CD8-positive, alpha-beta memory T cell (primary cell): ENCODE measurements at regions not wholly inside any gene's neighbourhood (a gene's known extent, or its start where the extent isn't known, plus 50 kb on each side); places are given as distances from the start of the nearest gene placed in this dataset.
A peak's percentile ranks its signal among the peaks of the same experiment; 100 is the strongest.

Experiments
- CTCF ChIA-PET: fragments of 350-600 bp; sonication (Branson Sonifier 250); formaldehyde crosslinking; loops from one replicate; lab custom pipeline; 2021; ENCODE audit warnings: antibody characterized with exemption; lab: Charles Lee
- POLR2A ChIA-PET: fragments of 350-600 bp; sonication (Branson Sonifier 250); formaldehyde crosslinking; loops from one replicate; lab custom pipeline; 2021; ENCODE audit warnings: antibody characterized with exemption; lab: Charles Lee
- DNase-seq, 5 donors: peaks; one replicate each; pipeline versions ENCODE4 v3.0.0 to v3.0.0-alpha.2; 2020 to 2022; ENCODE audit warnings: mixed read lengths in 1 of 5
- H3K27ac ChIP-seq: one replicate; pipeline ENCODE4 v1.7.0; 2013; ENCODE audit warnings: low read depth, mild to moderate bottlenecking, low read length, moderate library complexity
- H3K27me3 ChIP-seq: 2 replicates; pipeline ENCODE4 v1.7.0; 2013; ENCODE audit warnings: low read length, mild to moderate bottlenecking; ENCODE audit not compliant: insufficient read depth, poor library complexity, severe bottlenecking
- H3K36me3 ChIP-seq: 2 replicates; pipeline ENCODE4 v1.7.0; 2013; ENCODE audit warnings: mild to moderate bottlenecking, low read length, moderate library complexity; ENCODE audit not compliant: insufficient read depth
- H3K4me1 ChIP-seq: 2 replicates; pipeline ENCODE4 v1.7.0; 2013; ENCODE audit warnings: mild to moderate bottlenecking, low read length, moderate library complexity; ENCODE audit not compliant: insufficient read depth
- H3K4me3 ChIP-seq: 2 replicates; pipeline ENCODE4 v1.7.0; 2013; ENCODE audit warnings: mild to moderate bottlenecking, low read length
- H3K9me3 ChIP-seq: 2 replicates; pipeline ENCODE4 v1.7.0; 2013; ENCODE audit warnings: mild to moderate bottlenecking, low read length
- H3K27ac Mint-ChIP-seq, 8 donors: one replicate each; pipeline ENCODE4 v1.8.0; 2020 to 2021; ENCODE audit warnings: mixed read lengths in 8 of 8, mild to moderate bottlenecking in 6 of 8, inconsistent platforms in 3 of 8, moderate library complexity in 3 of 8
- H3K27me3 Mint-ChIP-seq, 2 donors: one replicate each; pipeline ENCODE4 v1.8.0; 2020 to 2021; ENCODE audit warnings: mixed read lengths in 2 of 2, mild to moderate bottlenecking in 1 of 2, moderate library complexity in 1 of 2
- H3K36me3 Mint-ChIP-seq, 3 donors: one replicate each; pipeline ENCODE4 v1.8.0; 2020 to 2021; ENCODE audit warnings: mixed read lengths in 3 of 3, inconsistent platforms in 1 of 3, mild to moderate bottlenecking in 1 of 3
- H3K4me1 Mint-ChIP-seq, 3 donors: one replicate each; pipeline ENCODE4 v1.8.0; 2020 to 2021; ENCODE audit warnings: mixed read lengths in 3 of 3, inconsistent platforms in 1 of 3, mild to moderate bottlenecking in 1 of 3
- H3K4me3 Mint-ChIP-seq, 7 donors: one replicate each; pipeline ENCODE4 v1.8.0; 2020 to 2021; ENCODE audit warnings: mixed read lengths in 7 of 7, mild to moderate bottlenecking in 6 of 7, moderate library complexity in 4 of 7, inconsistent platforms in 2 of 7
- H3K9me3 Mint-ChIP-seq, 5 donors: one replicate each; pipeline ENCODE4 v1.8.0; 2020 to 2022; ENCODE audit warnings: mixed read lengths in 5 of 5, mild to moderate bottlenecking in 3 of 5, moderate library complexity in 2 of 5, inconsistent platforms in 1 of 5

DNA sequence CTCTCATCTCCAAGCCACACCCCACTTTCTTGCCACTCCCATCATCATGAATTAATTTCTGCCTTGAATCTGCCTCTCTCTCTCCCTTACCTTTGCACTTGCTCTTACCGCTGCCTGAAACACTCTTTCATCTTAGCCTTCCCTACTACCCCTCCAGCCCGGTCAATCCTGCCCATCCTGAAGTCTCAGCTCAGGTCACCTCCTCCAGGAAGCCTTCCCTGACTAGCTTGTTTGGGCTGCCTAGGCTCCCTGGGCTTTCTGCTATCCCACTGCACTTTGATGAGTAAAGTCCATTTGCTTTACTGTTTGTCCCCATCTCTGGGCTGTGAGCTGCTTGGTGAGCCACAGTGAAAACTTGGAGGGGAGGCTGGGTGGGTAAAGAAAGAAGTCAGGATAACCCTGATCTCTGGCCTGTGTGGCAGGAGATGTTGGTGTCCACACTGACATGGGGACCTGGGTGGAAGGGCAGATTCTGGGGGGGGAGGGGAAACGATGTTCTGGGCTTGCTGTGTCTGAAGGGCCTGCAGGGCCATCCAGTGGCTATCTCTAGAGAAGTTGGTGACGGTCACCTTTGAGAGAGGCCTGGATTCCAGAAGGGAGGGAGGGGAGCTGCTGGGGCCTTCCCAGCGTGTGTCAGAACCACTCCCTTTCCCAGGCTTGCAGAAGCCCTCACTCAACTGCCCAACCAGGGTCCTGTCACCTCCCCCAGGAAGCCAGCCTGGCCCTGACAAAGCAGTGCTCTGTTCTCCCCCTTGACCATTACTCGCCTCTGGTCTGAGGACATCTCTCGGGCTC lies 75.0 kb upstream of the DAB2IP start:
- CTCF ChIA-PET, result no interaction called here
- Histone ChIP-seq H3K36me3 (no peaks in the 10 kb centered on the region), H3K4me3 (no peak overlapping the region), H3K27me3 (no peaks in the 10 kb centered on the region), H3K9me3 (no peaks in the 10 kb centered on the region), H3K27ac (no peak overlapping the region), H3K4me1 (no peaks in the 10 kb centered on the region)
- Mint-ChIP-seq H3K36me3 (no peaks in the 10 kb centered on the region), H3K4me1 (no peaks in the 10 kb centered on the region), H3K9me3 (peaks cover 0 to 2% (median 0%) of the 10 kb centered on the region in 5 donors), H3K27ac (no peak overlapping the region), H3K4me3 (no peak overlapping the region), H3K27me3 (peaks cover 2 to 12% of the 10 kb centered on the region in 2 donors)
- POLR2A ChIA-PET, result no interaction called here
- no peak for DNase-seq

- no peaks in the 10 kb centered on the region for H3K4me1 ChIP-seq
- Mint-ChIP-seq H3K27me3 (peaks cover 6 to 12% of the 10 kb centered on the region in 2 donors), H3K9me3 (peaks cover 0 to 1% (median 0%) of the 10 kb centered on the region in 5 donors), H3K36me3 (no peaks in the 10 kb centered on the region), H3K27ac (no peak overlapping the region), H3K4me3 (no peak overlapping the region), H3K4me1 (no peaks in the 10 kb centered on the region)
- DNase-seq, result no peak
- no peaks in the 10 kb centered on the region for H3K36me3 ChIP-seq
- POLR2A ChIA-PET, result no interaction called here
- H3K9me3 ChIP-seq, result no peaks in the 10 kb centered on the region
- no peak overlapping the region for H3K4me3 ChIP-seq
- no peak overlapping the region for H3K27ac ChIP-seq
- CTCF ChIA-PET, result no interaction called here
- H3K27me3 ChIP-seq, result no peaks in the 10 kb centered on the region
Observed at GRCh38 chr9:121577166-121577565, 74.3 kb upstream of the DAB2IP start.

GRCh38 chr9:121577572-121577971 lies 73.9 kb upstream of the DAB2IP start:
- no peaks in the 10 kb centered on the region for H3K4me1 ChIP-seq
- Mint-ChIP-seq H3K9me3 (no peaks in the 10 kb centered on the region), H3K36me3 (no peaks in the 10 kb centered on the region), H3K4me3 (no peak overlapping the region), H3K27me3 (peaks cover 6 to 16% of the 10 kb centered on the region in 2 donors), H3K27ac (no peak overlapping the region), H3K4me1 (no peaks in the 10 kb centered on the region)
- no peak for DNase-seq
- no peaks in the 10 kb centered on the region for H3K36me3 ChIP-seq
- CTCF ChIA-PET, result no interaction called here
- no peak overlapping the region for H3K27ac ChIP-seq
- H3K4me3 ChIP-seq, result no peak overlapping the region
- no peaks in the 10 kb centered on the region for H3K9me3 ChIP-seq
- H3K27me3 ChIP-seq, result no peaks in the 10 kb centered on the region
- POLR2A ChIA-PET, result no interaction called here

DNA sequence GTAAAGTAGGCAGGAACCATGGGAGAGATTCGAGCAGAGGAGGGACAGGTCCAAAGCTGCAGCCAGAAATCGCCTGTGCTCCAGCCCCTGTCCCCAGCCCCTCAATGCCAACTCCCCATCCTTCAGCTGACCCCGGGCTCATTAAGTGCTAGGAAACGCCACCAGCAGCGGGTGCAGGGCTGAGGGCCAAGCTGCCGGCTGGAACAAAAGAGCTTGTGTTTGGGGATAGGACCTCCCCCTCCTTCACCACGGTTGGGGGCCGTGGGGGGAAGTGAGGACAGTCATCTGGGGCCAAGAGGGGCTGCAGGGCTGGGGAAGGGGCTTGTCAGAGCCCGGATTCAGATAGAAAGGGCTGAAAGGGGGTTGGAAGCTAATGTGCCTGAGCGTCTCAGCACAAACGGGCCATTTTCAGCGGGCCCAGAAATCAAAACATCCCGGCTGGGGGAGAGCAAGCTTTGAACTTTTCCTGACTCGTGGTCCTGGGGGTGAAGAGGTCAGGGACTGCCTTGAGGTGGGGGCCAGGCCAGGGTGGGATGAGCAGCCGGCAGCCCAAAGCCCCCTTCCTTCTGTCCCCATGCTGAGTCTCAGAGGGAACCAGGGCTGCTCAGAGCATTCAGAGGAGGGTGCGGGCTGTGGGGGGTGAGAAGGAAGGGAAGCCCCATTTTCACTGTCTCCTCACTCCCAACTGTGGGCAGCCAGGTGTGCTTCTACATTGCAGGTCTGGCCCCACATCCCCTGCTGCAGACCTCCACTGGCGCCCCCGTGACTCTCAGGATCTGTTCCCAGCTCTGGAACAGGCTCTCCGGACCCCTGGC lies 69.4 kb upstream of the DAB2IP start:
- Mint-ChIP-seq H3K4me3 (no peak overlapping the region), H3K9me3 (no peaks in the 10 kb centered on the region), H3K36me3 (peaks cover 0 to 1% (median 0%) of the 10 kb centered on the region in 3 donors), H3K27ac (peak overlapping the region in 1 of 8 donors; percentile 63), H3K4me1 (no peaks in the 10 kb centered on the region), H3K27me3 (peaks cover 15 to 36% of the 10 kb centered on the region in 2 donors)
- Histone ChIP-seq H3K4me1 (no peaks in the 10 kb centered on the region), H3K9me3 (no peaks in the 10 kb centered on the region), H3K27me3 (no peaks in the 10 kb centered on the region), H3K36me3 (no peaks in the 10 kb centered on the region), H3K4me3 (no peak overlapping the region), H3K27ac (no peak overlapping the region)
- ChIA-PET POLR2A (no interaction called here), CTCF (no interaction called here)
- no peak for DNase-seq

- Mint-ChIP-seq H3K36me3 (peaks cover 0 to 1% (median 0%) of the 10 kb centered on the region in 3 donors), H3K4me1 (no peaks in the 10 kb centered on the region), H3K4me3 (no peak overlapping the region), H3K27ac (no peak overlapping the region), H3K9me3 (no peaks in the 10 kb centered on the region), H3K27me3 (peaks cover 18 to 38% of the 10 kb centered on the region in 2 donors)
- no peaks in the 10 kb centered on the region for H3K9me3 ChIP-seq
- DNase-seq, result no peak
- no peaks in the 10 kb centered on the region for H3K36me3 ChIP-seq
- ChIA-PET CTCF (no interaction called here), POLR2A (no interaction called here)
- no peaks in the 10 kb centered on the region for H3K27me3 ChIP-seq
- H3K27ac ChIP-seq, result no peak overlapping the region
- H3K4me3 ChIP-seq, result no peak overlapping the region
- H3K4me1 ChIP-seq, result no peaks in the 10 kb centered on the region
Observed at GRCh38 chr9:121582641-121583040, 68.8 kb upstream of the DAB2IP start.

DNA sequence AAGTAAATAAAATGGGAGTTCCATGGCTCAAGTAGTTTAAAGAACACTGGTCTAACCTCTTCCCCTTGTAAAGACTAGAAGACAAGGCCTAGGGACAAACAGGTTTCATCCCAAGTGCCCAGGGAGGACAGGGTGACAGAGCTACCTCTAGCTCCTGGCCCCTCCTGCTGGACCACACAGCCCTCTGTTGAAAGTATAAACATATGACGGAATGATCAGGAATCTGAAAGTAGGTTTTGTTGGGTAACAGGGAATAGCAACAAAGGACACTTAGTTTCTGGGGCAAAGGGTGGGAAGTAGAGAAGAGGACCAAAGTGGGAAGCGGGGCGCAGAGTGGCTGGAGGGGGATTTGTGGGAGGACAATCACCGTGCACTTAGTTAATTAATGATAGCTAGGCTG lies 67.0 kb upstream of the DAB2IP start:
- Mint-ChIP-seq H3K27me3 (peaks cover 25 to 48% of the 10 kb centered on the region in 2 donors), H3K9me3 (no peaks in the 10 kb centered on the region), H3K36me3 (peaks cover 0 to 1% (median 0%) of the 10 kb centered on the region in 3 donors), H3K4me1 (no peaks in the 10 kb centered on the region), H3K27ac (no peak overlapping the region), H3K4me3 (no peak overlapping the region)
- no peaks in the 10 kb centered on the region for H3K27me3 ChIP-seq
- no peaks in the 10 kb centered on the region for H3K9me3 ChIP-seq
- H3K4me1 ChIP-seq, result no peaks in the 10 kb centered on the region
- no peak for DNase-seq
- no peak overlapping the region for H3K4me3 ChIP-seq
- ChIA-PET POLR2A (no interaction called here), CTCF (no interaction called here)
- H3K27ac ChIP-seq, result no peak overlapping the region
- no peaks in the 10 kb centered on the region for H3K36me3 ChIP-seq

DNA sequence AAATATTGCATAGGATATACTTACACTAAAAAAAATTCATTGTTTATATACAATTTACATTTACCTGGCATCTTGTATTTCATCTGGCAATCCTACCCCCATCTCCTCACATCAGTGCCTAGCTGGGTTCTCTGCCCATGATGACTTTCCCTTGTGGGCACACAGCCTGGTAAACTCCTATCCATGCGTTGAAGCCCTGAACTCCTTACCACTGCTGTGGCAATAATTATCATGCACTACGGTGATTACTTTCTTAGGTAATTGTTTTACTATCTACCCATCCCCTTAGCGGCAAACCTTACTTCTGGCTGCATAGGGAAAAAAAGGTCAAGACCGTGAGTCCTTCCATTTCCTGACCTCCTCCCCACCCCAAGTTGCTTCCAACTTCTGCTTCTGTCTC lies 63.6 kb upstream of the DAB2IP start:
- no peaks in the 10 kb centered on the region for H3K9me3 ChIP-seq
- Mint-ChIP-seq H3K4me3 (no peak overlapping the region), H3K4me1 (no peaks in the 10 kb centered on the region), H3K36me3 (peaks cover 0 to 1% (median 0%) of the 10 kb centered on the region in 3 donors), H3K27ac (no peak overlapping the region), H3K9me3 (peaks cover 0 to 2% (median 0%) of the 10 kb centered on the region in 5 donors), H3K27me3 (peaks cover 30 to 59% of the 10 kb centered on the region in 2 donors)
- no peaks in the 10 kb centered on the region for H3K4me1 ChIP-seq
- no peaks in the 10 kb centered on the region for H3K36me3 ChIP-seq
- no peak overlapping the region for H3K4me3 ChIP-seq
- POLR2A ChIA-PET, result interaction anchor here (0.5 kb wide), 1 partner anchor 469 kb away, joined by 3 read pairs; no protein-coding TSS in a partner anchor
- no peak overlapping the region for H3K27ac ChIP-seq
- H3K27me3 ChIP-seq, result no peaks in the 10 kb centered on the region
- CTCF ChIA-PET, result no interaction called here
- DNase-seq, result no peak

- Mint-ChIP-seq H3K36me3 (peaks cover 0 to 1% (median 0%) of the 10 kb centered on the region in 3 donors), H3K9me3 (peaks cover 0 to 2% (median 0%) of the 10 kb centered on the region in 5 donors), H3K27ac (no peak overlapping the region), H3K4me1 (no peaks in the 10 kb centered on the region), H3K4me3 (no peak overlapping the region), H3K27me3 (peaks cover 34 to 57% of the 10 kb centered on the region in 2 donors)
- H3K4me3 ChIP-seq, result no peak overlapping the region
- H3K27ac ChIP-seq, result no peak overlapping the region
- ChIA-PET POLR2A (no interaction called here), CTCF (no interaction called here)
- no peaks in the 10 kb centered on the region for H3K9me3 ChIP-seq
- DNase-seq, result no peak
- H3K4me1 ChIP-seq, result no peaks in the 10 kb centered on the region
- H3K27me3 ChIP-seq, result no peaks in the 10 kb centered on the region
- H3K36me3 ChIP-seq, result no peaks in the 10 kb centered on the region
Observed at GRCh38 chr9:121589986-121590385, 61.4 kb upstream of the DAB2IP start.
